ENCODE measurements at regions not wholly inside any gene's neighbourhood (a gene's known extent, or its start where the extent isn't known, plus 50 kb on each side); places are given as distances from the start of the nearest gene placed in this dataset.

DNA sequence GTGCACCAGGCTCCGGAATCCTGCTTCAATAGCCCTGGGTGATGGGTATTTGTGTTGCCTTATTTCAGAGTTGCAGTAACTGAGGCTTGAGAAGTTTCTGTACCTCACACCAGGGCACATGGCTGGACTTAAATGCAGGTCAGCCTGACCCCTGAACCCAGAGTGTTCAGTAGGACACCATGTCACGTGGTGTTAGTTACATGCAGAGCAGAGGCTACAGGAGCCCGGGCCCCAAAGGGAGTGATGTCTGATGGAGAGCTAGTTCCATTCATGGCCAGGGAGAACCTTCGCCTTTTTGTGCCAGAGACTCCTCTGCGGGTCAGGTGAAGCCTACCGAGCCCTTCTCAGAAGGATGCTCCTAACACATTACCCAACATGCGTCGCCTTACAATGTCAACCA is 161.4 kb upstream of the CST7 start:
- H3K27ac ChIP-seq, result no peak overlapping the region
- no peak overlapping the region for H3K4me3 ChIP-seq (IDR thresholded peaks at IDR 0.05; ENCODE audit: insufficient read depth, low read depth, low read length)
- TF ChIP-seq, protein P1, sequence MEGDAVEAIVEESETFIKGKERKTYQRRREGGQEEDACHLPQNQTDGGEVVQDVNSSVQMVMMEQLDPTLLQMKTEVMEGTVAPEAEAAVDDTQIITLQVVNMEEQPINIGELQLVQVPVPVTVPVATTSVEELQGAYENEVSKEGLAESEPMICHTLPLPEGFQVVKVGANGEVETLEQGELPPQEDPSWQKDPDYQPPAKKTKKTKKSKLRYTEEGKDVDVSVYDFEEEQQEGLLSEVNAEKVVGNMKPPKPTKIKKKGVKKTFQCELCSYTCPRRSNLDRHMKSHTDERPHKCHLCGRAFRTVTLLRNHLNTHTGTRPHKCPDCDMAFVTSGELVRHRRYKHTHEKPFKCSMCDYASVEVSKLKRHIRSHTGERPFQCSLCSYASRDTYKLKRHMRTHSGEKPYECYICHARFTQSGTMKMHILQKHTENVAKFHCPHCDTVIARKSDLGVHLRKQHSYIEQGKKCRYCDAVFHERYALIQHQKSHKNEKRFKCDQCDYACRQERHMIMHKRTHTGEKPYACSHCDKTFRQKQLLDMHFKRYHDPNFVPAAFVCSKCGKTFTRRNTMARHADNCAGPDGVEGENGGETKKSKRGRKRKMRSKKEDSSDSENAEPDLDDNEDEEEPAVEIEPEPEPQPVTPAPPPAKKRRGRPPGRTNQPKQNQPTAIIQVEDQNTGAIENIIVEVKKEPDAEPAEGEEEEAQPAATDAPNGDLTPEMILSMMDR (conservative IDR thresholded peaks at IDR 0.05; ENCODE audit: low read depth, low read length), result no peak
- H3K27me3 ChIP-seq (ENCODE audit: insufficient read depth, low read depth), result no peaks in the 10 kb centered on the region
- no peak overlapping the region for H2AFZ ChIP-seq (ENCODE audit: low read depth)
- no peaks in the 10 kb centered on the region for H3K79me2 ChIP-seq (ENCODE audit: insufficient read depth, low read depth)
- H3K4me1 ChIP-seq (ENCODE audit: low read depth, poor library complexity, severe bottlenecking), result no peaks in the 10 kb centered on the region
- H3K4me2 ChIP-seq, result no peak overlapping the region
- no peak overlapping the region for H3K9ac ChIP-seq
- no peaks in the 10 kb centered on the region for H4K20me1 ChIP-seq (ENCODE audit: insufficient read depth)
- H3K36me3 ChIP-seq (ENCODE audit: insufficient read depth), result no peaks in the 10 kb centered on the region

DNA sequence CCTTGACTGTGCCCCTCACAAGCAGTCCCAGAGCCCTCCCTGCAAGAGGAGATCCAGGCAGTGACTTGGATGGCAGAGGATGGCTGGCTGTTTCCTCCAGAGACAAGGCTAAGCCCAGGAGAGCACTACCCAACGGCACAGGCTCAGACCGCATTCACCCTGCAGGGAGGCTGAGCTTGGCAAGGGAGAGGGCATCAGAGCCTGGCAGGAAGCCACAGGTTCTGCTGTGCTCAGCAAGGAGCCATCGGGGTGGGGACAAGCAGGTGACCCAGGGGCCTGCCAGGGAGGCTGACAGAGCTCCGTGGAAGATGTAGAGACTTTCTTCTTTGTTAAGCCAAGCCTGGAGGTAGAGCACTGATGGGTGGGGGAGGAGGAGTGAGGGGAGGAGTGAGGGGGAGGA is 159.2 kb upstream of the CST7 start:
- Histone ChIP-seq H3K4me2 (no peak overlapping the region), H3K79me2 (ENCODE audit: insufficient read depth, low read depth) (no peaks in the 10 kb centered on the region), H3K9ac (no peak overlapping the region), H3K27me3 (ENCODE audit: insufficient read depth, low read depth) (no peaks in the 10 kb centered on the region), H3K36me3 (ENCODE audit: insufficient read depth) (no peaks in the 10 kb centered on the region), H4K20me1 (ENCODE audit: insufficient read depth) (no peaks in the 10 kb centered on the region), H3K4me3 (IDR thresholded peaks at IDR 0.05; ENCODE audit: insufficient read depth, low read depth, low read length) (no peak overlapping the region), H3K27ac (no peak overlapping the region), H2AFZ (ENCODE audit: low read depth) (no peak overlapping the region), H3K4me1 (ENCODE audit: low read depth, poor library complexity, severe bottlenecking) (no peaks in the 10 kb centered on the region)
- TF ChIP-seq, protein P1 (conservative IDR thresholded peaks at IDR 0.05; ENCODE audit: low read depth, low read length), result no peak

DNA sequence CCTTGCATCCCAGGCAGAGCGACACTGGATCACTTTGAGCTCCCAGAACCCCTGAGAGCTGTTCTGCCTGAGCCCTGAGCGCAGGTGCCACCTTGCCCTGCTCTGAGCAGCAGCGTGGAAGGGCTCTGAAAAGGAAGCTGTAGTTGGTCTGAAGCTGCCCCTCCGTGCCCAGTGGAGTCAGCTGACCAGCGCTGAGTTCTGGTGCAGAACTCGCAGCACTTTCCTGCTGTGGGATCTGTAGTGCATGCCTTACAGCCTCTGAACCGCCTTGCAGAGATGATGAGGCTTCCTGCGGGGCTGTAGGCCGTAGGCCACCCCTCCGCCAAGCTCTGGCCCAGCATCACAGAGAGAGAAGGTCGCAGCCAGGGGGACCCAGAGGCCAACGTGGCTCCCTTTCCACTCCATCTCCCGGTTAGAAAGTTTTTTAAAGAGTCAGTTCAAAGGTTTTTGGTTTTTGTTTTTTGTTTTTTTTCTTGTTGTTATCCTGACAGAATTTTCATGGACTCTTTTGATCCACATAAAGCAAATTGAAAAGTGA is 158.3 kb upstream of the CST7 start:
- Histone ChIP-seq H3K4me1 (ENCODE audit: low read depth, poor library complexity, severe bottlenecking) (no peaks in the 10 kb centered on the region), H3K27ac (no peak overlapping the region), H2AFZ (ENCODE audit: low read depth) (no peak overlapping the region), H3K27me3 (ENCODE audit: insufficient read depth, low read depth) (no peaks in the 10 kb centered on the region), H3K4me3 (IDR thresholded peaks at IDR 0.05; ENCODE audit: insufficient read depth, low read depth, low read length) (no peak overlapping the region), H3K4me2 (no peak overlapping the region), H3K79me2 (ENCODE audit: insufficient read depth, low read depth) (no peaks in the 10 kb centered on the region), H4K20me1 (ENCODE audit: insufficient read depth) (no peaks in the 10 kb centered on the region), H3K9ac (no peak overlapping the region), H3K36me3 (ENCODE audit: insufficient read depth) (no peaks in the 10 kb centered on the region)
- TF ChIP-seq, protein P1 (conservative IDR thresholded peaks at IDR 0.05; ENCODE audit: low read depth, low read length), result no peak

DNA sequence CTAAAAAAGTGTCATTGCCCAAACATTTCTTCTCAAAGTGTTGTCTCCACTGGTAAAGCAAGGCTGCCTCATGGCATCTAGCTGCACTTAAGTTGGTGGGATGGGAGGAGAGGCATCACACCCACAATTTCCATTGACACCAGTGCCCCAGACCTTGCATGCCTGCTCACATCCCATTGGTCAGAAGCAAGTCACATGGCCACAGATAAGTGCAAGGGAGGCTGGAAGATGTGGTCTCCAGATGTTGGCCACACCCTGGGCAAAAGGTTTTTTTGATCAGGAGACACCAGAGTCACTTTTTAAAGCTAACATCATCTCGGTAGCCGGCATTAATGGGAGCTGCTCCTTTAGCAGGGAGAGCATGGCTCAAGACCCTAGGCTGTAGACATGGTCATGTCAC is 157.1 kb upstream of the CST7 start:
- Histone ChIP-seq H3K4me3 (IDR thresholded peaks at IDR 0.05; ENCODE audit: insufficient read depth, low read depth, low read length) (no peak overlapping the region), H3K27ac (no peak overlapping the region), H3K36me3 (ENCODE audit: insufficient read depth) (no peaks in the 10 kb centered on the region), H3K27me3 (ENCODE audit: insufficient read depth, low read depth) (no peaks in the 10 kb centered on the region), H3K4me2 (no peak overlapping the region), H3K4me1 (ENCODE audit: low read depth, poor library complexity, severe bottlenecking) (no peaks in the 10 kb centered on the region), H4K20me1 (ENCODE audit: insufficient read depth) (no peaks in the 10 kb centered on the region), H2AFZ (ENCODE audit: low read depth) (no peak overlapping the region), H3K9ac (no peak overlapping the region), H3K79me2 (ENCODE audit: insufficient read depth, low read depth) (no peaks in the 10 kb centered on the region)
- TF ChIP-seq, protein P1 (conservative IDR thresholded peaks at IDR 0.05; ENCODE audit: low read depth, low read length), result no peak
